ENCODE measurements at regions not wholly inside any gene's neighbourhood (a gene's known extent, or its start where the extent isn't known, plus 50 kb on each side); places are given as distances from the start of the nearest gene placed in this dataset.
"Not testable (repeated sequence)": the region's sequence is repeated elsewhere in the genome, so short reads cannot be mapped to it uniquely, and the experiment has no call there.

- H3K4me3 ChIP-seq (ENCODE audit: low read length), result no peak overlapping the region
- H3K27ac ChIP-seq (ENCODE audit: low read length), result no peak overlapping the region
- no peaks in the 10 kb centered on the region for H3K36me3 ChIP-seq (ENCODE audit: control insufficient read depth, insufficient read depth, low read length)
- WGBS (ENCODE audit: insufficient coverage, low lambda C conversion rate), result no CpG with 5 or more reads among the region's 2 CpGs
- H3K4me1 ChIP-seq (ENCODE audit: control insufficient read depth, insufficient read depth, low read length), result peaks cover 11% of the 10 kb centered on the region
- DNase-seq, result no peak
- no peaks in the 10 kb centered on the region for H3K27me3 ChIP-seq (ENCODE audit: control insufficient read depth, insufficient read depth, low read length)
- H3K9me3 ChIP-seq (ENCODE audit: control insufficient read depth, low read depth, low read length), result no peaks in the 10 kb centered on the region
These were observed 133.4 kb downstream of the CCDC34 start for GRCh38 chr11:27229511-27230191.

GRCh38 chr11:27228906-27229290 lies 134.1 kb downstream of the CCDC34 start:
- Histone ChIP-seq H3K9me3 (ENCODE audit: control insufficient read depth, low read depth, low read length) (no peaks in the 10 kb centered on the region), H3K27ac (ENCODE audit: low read length) (no peak overlapping the region), H3K27me3 (ENCODE audit: control insufficient read depth, insufficient read depth, low read length) (no peaks in the 10 kb centered on the region), H3K4me3 (ENCODE audit: low read length) (no peak overlapping the region), H3K36me3 (ENCODE audit: control insufficient read depth, insufficient read depth, low read length) (no peaks in the 10 kb centered on the region), H3K4me1 (ENCODE audit: control insufficient read depth, insufficient read depth, low read length) (peaks cover 6% of the 10 kb centered on the region)
- no CpG with 5 or more reads among the region's 2 CpGs for WGBS (ENCODE audit: insufficient coverage, low lambda C conversion rate)
- no peak for DNase-seq

DNA sequence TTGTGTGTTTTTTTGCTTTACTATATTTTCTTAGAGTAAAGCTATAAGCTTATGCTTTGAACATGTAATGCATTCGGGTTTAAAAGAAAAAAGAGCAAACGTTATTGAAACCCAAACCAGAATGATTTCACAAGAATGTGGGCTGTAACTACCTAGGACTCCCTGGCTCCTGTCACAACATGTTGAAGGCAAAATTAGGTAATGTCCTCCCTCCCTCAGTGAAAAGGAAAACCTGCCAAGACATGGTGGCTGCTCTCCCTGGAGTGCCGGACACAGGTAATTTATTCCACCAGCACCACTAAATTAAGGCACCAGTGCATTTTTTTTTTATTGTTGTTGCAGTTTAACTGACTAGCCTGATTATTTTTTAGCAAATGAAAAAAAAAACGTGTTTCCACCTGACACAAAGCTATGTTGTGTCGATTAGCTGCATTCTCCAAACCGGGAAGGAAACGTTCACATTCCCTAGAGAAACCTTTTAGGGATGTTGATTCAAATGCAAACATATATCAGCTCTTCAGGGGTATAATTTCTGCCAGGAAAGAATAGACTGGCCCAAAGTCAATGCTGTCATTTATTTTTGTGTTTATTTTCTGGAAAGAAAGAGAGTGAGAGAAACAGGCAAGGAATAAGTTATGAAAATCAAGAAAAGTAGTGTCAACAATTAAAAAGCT lies 134.6 kb downstream of the CCDC34 start:
- H3K4me3 ChIP-seq (ENCODE audit: low read length), result no peak overlapping the region
- H3K9me3 ChIP-seq (ENCODE audit: control insufficient read depth, low read depth, low read length), result no peaks in the 10 kb centered on the region
- no peaks in the 10 kb centered on the region for H3K36me3 ChIP-seq (ENCODE audit: control insufficient read depth, insufficient read depth, low read length)
- peaks cover under 1% of the 10 kb centered on the region for H3K4me1 ChIP-seq (ENCODE audit: control insufficient read depth, insufficient read depth, low read length)
- no peak overlapping the region for H3K27ac ChIP-seq (ENCODE audit: low read length)
- DNase-seq, result no peak
- no peaks in the 10 kb centered on the region for H3K27me3 ChIP-seq (ENCODE audit: control insufficient read depth, insufficient read depth, low read length)
- WGBS (ENCODE audit: insufficient coverage, low lambda C conversion rate), result 81% methylated on average over 4 of the region's 7 CpGs

DNA sequence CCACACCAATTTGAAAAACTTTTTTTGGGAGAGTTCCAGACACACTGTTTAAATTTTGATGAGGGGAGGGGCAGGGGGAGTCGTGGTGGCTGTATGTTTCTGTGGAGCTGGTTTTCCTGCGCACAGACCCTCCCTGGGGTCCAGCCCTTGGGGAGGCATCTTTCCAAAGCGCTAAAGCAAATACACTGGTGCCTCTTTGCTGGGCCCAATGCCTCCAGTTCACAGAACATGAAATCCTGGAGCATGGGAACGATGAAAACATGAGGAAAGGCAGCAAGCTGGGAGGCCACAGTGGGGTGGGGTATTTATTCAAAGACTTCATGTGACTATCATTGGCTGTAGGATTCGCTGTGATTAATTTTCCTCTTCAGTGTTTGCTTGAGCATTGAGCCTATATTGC lies 135.3 kb downstream of the CCDC34 start:
- H3K27me3 ChIP-seq (ENCODE audit: control insufficient read depth, insufficient read depth, low read length), result no peaks in the 10 kb centered on the region
- no peaks in the 10 kb centered on the region for H3K4me1 ChIP-seq (ENCODE audit: control insufficient read depth, insufficient read depth, low read length)
- no peak overlapping the region for H3K4me3 ChIP-seq (ENCODE audit: low read length)
- no peaks in the 10 kb centered on the region for H3K9me3 ChIP-seq (ENCODE audit: control insufficient read depth, low read depth, low read length)
- no peak overlapping the region for H3K27ac ChIP-seq (ENCODE audit: low read length)
- DNase-seq, result no peak
- H3K36me3 ChIP-seq (ENCODE audit: control insufficient read depth, insufficient read depth, low read length), result no peaks in the 10 kb centered on the region
- WGBS (ENCODE audit: insufficient coverage, low lambda C conversion rate), result 0% methylated on average over 1 of the region's 5 CpGs

GRCh38 chr11:27219487-27220039 lies 143.5 kb downstream of the CCDC34 start:
- DNase-seq; H3K27me3 ChIP-seq (ENCODE audit: control insufficient read depth, insufficient read depth, low read length); H3K36me3 ChIP-seq (ENCODE audit: control insufficient read depth, insufficient read depth, low read length); H3K9me3 ChIP-seq (ENCODE audit: control insufficient read depth, low read depth, low read length); H3K27ac ChIP-seq (ENCODE audit: low read length); H3K4me3 ChIP-seq (ENCODE audit: low read length): not testable (repeated sequence)
- peaks cover 18% of the 10 kb centered on the region for H3K4me1 ChIP-seq (ENCODE audit: control insufficient read depth, insufficient read depth, low read length)
- no CpG with 5 or more reads among the region's 24 CpGs for WGBS (ENCODE audit: insufficient coverage, low lambda C conversion rate)

- H3K36me3 ChIP-seq (ENCODE audit: control insufficient read depth, insufficient read depth, low read length), result no peaks in the 10 kb centered on the region
These were observed 144.5 kb downstream of the CCDC34 start for GRCh38 chr11:27218421-27219038.

DNA sequence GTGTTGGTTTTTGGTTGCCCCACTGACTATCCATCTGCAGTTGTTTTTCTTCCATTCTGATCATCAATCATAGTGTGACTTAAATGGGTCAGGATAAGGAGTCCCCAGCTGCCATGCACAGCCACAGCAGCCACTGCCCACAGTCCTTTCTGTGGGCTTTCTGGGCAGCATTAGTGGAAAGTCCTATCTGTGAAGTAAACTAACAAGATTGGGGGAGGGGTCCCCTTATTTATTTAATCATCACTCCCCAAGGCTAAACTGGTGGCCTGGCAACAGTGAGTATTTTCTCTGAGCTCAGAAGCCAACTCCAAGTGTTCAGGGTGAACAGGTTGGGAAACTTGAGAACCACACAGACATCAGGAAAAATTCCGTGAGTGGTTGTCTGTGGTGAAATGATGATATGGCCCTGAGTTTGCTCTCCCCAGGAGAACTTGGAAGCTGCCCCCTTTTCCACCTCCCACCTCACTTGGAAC lies 145.0 kb downstream of the CCDC34 start:
- DNase-seq, result no peak
- H3K9me3 ChIP-seq (ENCODE audit: control insufficient read depth, low read depth, low read length), result no peaks in the 10 kb centered on the region
- H3K27me3 ChIP-seq (ENCODE audit: control insufficient read depth, insufficient read depth, low read length), result no peaks in the 10 kb centered on the region
- H3K4me3 ChIP-seq (ENCODE audit: low read length), result no peak overlapping the region
- no peaks in the 10 kb centered on the region for H3K36me3 ChIP-seq (ENCODE audit: control insufficient read depth, insufficient read depth, low read length)
- peaks cover 28% of the 10 kb centered on the region for H3K4me1 ChIP-seq (ENCODE audit: control insufficient read depth, insufficient read depth, low read length)
- WGBS (ENCODE audit: insufficient coverage, low lambda C conversion rate), result no CpG with 5 or more reads among the region's 1 CpG
- no peak overlapping the region for H3K27ac ChIP-seq (ENCODE audit: low read length)

More at GRCh38 chr11:27218421-27219038, 144.5 kb downstream of the CCDC34 start:
- WGBS (ENCODE audit: insufficient coverage, low lambda C conversion rate), result no CpG with 5 or more reads among the region's 3 CpGs
- Histone ChIP-seq H3K4me3 (ENCODE audit: low read length) (no peak overlapping the region), H3K9me3 (ENCODE audit: control insufficient read depth, low read depth, low read length) (no peaks in the 10 kb centered on the region), H3K4me1 (ENCODE audit: control insufficient read depth, insufficient read depth, low read length) (peaks cover 23% of the 10 kb centered on the region), H3K27me3 (ENCODE audit: control insufficient read depth, insufficient read depth, low read length) (no peaks in the 10 kb centered on the region), H3K27ac (ENCODE audit: low read length) (no peak overlapping the region)
- no peak for DNase-seq

DNA sequence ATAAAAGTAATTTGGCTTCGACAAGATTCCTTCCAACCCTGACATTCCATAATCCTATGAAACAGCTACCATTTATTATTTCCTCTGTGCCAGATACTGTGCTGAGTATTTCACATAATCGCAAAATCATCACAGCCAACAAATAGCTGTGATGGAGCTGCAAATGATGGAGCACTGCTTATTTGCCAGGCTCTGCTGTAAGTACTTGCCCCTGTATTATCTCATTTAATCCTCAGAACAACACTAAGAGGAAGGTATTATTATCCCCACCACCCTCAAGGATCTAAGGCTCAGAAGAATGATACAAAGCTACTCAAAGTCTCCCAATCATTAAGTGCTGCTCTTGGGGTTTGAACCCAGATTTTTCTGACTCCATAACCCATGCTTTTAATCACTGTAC lies 145.5 kb downstream of the CCDC34 start:
- peaks cover 30% of the 10 kb centered on the region for H3K4me1 ChIP-seq (ENCODE audit: control insufficient read depth, insufficient read depth, low read length)
- no peaks in the 10 kb centered on the region for H3K36me3 ChIP-seq (ENCODE audit: control insufficient read depth, insufficient read depth, low read length)
- H3K4me3 ChIP-seq (ENCODE audit: low read length), result no peak overlapping the region
- no peak for DNase-seq
- no peaks in the 10 kb centered on the region for H3K9me3 ChIP-seq (ENCODE audit: control insufficient read depth, low read depth, low read length)
- no peak overlapping the region for H3K27ac ChIP-seq (ENCODE audit: low read length)
- 100% methylated on average over 1 of the region's 2 CpGs for WGBS (ENCODE audit: insufficient coverage, low lambda C conversion rate)
- H3K27me3 ChIP-seq (ENCODE audit: control insufficient read depth, insufficient read depth, low read length), result no peaks in the 10 kb centered on the region

DNA sequence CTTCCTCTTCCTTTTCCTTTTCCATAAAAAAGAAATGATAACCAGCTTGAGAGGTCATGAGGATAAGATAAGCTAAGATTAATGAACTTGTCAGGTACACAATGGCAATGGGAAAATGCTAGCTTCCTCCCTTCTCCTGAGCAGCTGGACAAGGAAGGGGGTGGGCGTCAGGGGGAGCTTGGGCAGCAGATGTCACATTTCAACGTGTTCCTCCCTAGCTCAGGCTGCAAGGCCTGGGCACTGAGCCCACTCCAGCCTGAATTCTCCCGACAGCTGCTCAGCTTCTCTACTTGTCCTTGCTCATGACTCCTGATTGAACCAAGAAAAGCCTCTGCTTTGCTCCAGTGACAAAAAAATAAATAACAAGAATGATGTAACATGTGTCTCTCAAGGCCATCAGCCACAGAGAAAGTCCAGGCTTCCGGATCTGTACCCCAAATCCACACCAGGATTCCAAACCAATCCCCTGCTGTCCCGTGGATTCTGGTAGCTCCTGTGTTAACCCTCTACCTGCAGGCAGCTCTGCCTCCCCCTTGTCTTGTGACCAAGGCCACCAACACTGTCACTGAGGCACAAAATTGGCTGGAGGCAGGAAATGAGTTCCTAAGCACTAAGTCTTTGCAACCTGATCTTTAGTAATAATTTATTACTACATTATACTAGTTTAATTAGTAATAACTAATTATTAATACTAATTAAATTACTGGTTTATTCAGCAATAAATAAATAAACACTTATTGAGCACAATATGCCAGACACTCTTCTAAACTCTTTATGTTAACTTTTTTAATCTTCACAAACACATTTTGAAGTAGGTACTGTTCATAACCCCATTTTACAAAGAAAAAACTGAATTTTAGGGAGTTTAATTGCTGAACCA lies 146.5 kb downstream of the CCDC34 start:
- Histone ChIP-seq H3K9me3 (ENCODE audit: control insufficient read depth, low read depth, low read length) (no peaks in the 10 kb centered on the region), H3K36me3 (ENCODE audit: control insufficient read depth, insufficient read depth, low read length) (no peaks in the 10 kb centered on the region), H3K4me3 (ENCODE audit: low read length) (no peak overlapping the region), H3K27me3 (ENCODE audit: control insufficient read depth, insufficient read depth, low read length) (no peaks in the 10 kb centered on the region), H3K4me1 (ENCODE audit: control insufficient read depth, insufficient read depth, low read length) (peaks cover 30% of the 10 kb centered on the region), H3K27ac (ENCODE audit: low read length) (no peak overlapping the region)
- peak in 1 of 2 donors; percentile 50 for DNase-seq
- no CpG with 5 or more reads among the region's 5 CpGs for WGBS (ENCODE audit: insufficient coverage, low lambda C conversion rate)
